H1 (cell line): ENCODE measurements at regions not wholly inside any gene's neighbourhood (a gene's known extent, or its start where the extent isn't known, plus 50 kb on each side); places are given as distances from the start of the nearest gene placed in this dataset.
A peak's percentile ranks its signal among the peaks of the same experiment; 100 is the strongest.

Source experiments
- CTCF ChIA-PET: fragments of 300-600 bp; sonication (Branson Sonifier 250); formaldehyde crosslinking; loops from one replicate; lab custom pipeline; 2021; ENCODE audit not compliant: partially characterized antibody; lab: Charles Lee
- POLR2A ChIA-PET: fragments of 300-600 bp; sonication (Branson Sonifier 250); formaldehyde crosslinking; loops from one replicate; lab custom pipeline; 2021; ENCODE audit warnings: inconsistent platforms; ENCODE audit not compliant: partially characterized antibody; lab: Charles Lee
- DNase-seq, 2 experiments: peaks; one replicate each; pipeline versions ENCODE4 v3.0.0 to v3.0.0-alpha.2; 2010 to 2022; ENCODE audit warnings: low spot score in 2 of 2, low read depth in 1 of 2, mixed read lengths in 1 of 2
- FAIRE-seq: peaks from 2 replicates; lab custom pipeline; 2011; peaks lifted over from hg19 to GRCh38; lab: Jason Lieb, UNC
- H2AFZ ChIP-seq: 2 replicates; pipeline ENCODE4 v1.8.1; 2012; ENCODE audit warnings: low read length, inconsistent platforms
- H2AK5ac ChIP-seq: 2 replicates; pipeline ENCODE4 v1.6.1; 2013; ENCODE audit warnings: low read depth, low read length
- H2BK120ac ChIP-seq: replicated peaks from 2 replicates; pipeline ENCODE3; 2013; ENCODE audit warnings: low read depth, low read length, inconsistent platforms
- H2BK12ac ChIP-seq: 2 replicates; pipeline ENCODE4 v1.6.1; 2013; ENCODE audit warnings: low read depth, low read length
- H2BK15ac ChIP-seq: 2 replicates; pipeline ENCODE4 v1.6.1; 2013; ENCODE audit warnings: low read length
- H2BK20ac ChIP-seq: 2 replicates; pipeline ENCODE4 v1.6.1; 2013; ENCODE audit warnings: low read length
- H2BK5ac ChIP-seq: 2 replicates; pipeline ENCODE4 v1.6.1; 2013; ENCODE audit warnings: low read depth, low read length
- H3K14ac ChIP-seq: 2 replicates; pipeline ENCODE4 v1.6.1; 2013; ENCODE audit warnings: inconsistent platforms; ENCODE audit not compliant: insufficient read length
- H3K18ac ChIP-seq: 2 replicates; pipeline ENCODE4 v1.6.1; 2013; ENCODE audit warnings: low read length; ENCODE audit errors: extremely low read depth
- H3K23ac ChIP-seq: 2 replicates; pipeline ENCODE4 v1.6.1; 2013; ENCODE audit warnings: inconsistent platforms; ENCODE audit not compliant: insufficient read length
- H3K23me2 ChIP-seq: 2 replicates; pipeline ENCODE4 v1.6.1; 2013; ENCODE audit warnings: low read depth, low read length
- H3K27ac ChIP-seq: 2 replicates; pipeline ENCODE4 v1.6.1; 2011; ENCODE audit warnings: low read depth, low read length, inconsistent platforms
- H3K27me3 ChIP-seq, 4 experiments: replicated peaks in 1 of 4; 1 replicate in 1 of 4; 2 replicates in 3 of 4; pipeline versions ENCODE4 v1.6.1 to v1.8.1; 2011 to 2013; ENCODE audit warnings: low read length in 3 of 4, mild to moderate bottlenecking in 3 of 4, inconsistent platforms in 2 of 4, mixed read lengths in 2 of 4, moderate library complexity in 1 of 4; ENCODE audit not compliant: control insufficient read depth in 3 of 4, insufficient read depth in 3 of 4; ENCODE audit errors: extremely low read depth in 1 of 4
- H3K36me3 ChIP-seq, 4 experiments: 2 replicates each; pipeline versions ENCODE4 v1.6.1 to v1.8.1; 2011 to 2013; ENCODE audit warnings: mild to moderate bottlenecking in 4 of 4, low read length in 3 of 4, moderate library complexity in 2 of 4, control low read depth in 1 of 4, inconsistent platforms in 1 of 4; ENCODE audit not compliant: insufficient read depth in 4 of 4, control insufficient read depth in 2 of 4
- H3K4ac ChIP-seq: replicated peaks from 2 replicates; pipeline ENCODE3; 2013; ENCODE audit warnings: low read length, low read depth, mixed read lengths, inconsistent platforms; ENCODE audit not compliant: insufficient read length
- H3K4me1 ChIP-seq, 4 experiments: replicated peaks in 1 of 4; 1 replicate in 1 of 4; 2 replicates in 3 of 4; pipeline versions ENCODE4 v1.6.1 to v1.8.1; 2011 to 2013; ENCODE audit warnings: low read length in 3 of 4, inconsistent platforms in 2 of 4, mixed read lengths in 1 of 4; ENCODE audit not compliant: insufficient read depth in 4 of 4, control insufficient read depth in 3 of 4
- H3K4me2 ChIP-seq, 2 experiments: 2 replicates each; pipeline versions ENCODE4 v1.6.1 to v1.8.1; 2011 to 2013; ENCODE audit warnings: low read depth in 2 of 2, low read length in 2 of 2, control low read depth in 1 of 2, inconsistent platforms in 1 of 2, mild to moderate bottlenecking in 1 of 2; ENCODE audit not compliant: insufficient read depth in 1 of 2
- H3K4me3 ChIP-seq, 4 experiments: fragments of 200-600, 300-600 bp in 1 of 4; sonication (generic), shearing (Covaris generic), sonication (Bioruptor Twin) in 1 of 4; 2 replicates each; pipeline versions ENCODE4 v1.5.1 to v1.8.1; 2011 to 2016; ENCODE audit warnings: low read length in 4 of 4, low read depth in 3 of 4, control low read depth in 2 of 4, inconsistent platforms in 2 of 4, mild to moderate bottlenecking in 2 of 4, mixed read lengths in 1 of 4, moderate library complexity in 1 of 4; ENCODE audit not compliant: insufficient read depth in 2 of 4; ENCODE audit errors: extremely low read depth in 1 of 4
- H3K56ac ChIP-seq: replicated peaks from 2 replicates; pipeline ENCODE3; 2013; ENCODE audit warnings: low read depth, mild to moderate bottlenecking, mixed read lengths, low read length, inconsistent platforms; ENCODE audit not compliant: insufficient read length
- H3K79me1 ChIP-seq: 2 replicates; pipeline ENCODE4 v1.6.1; 2013; ENCODE audit warnings: low read depth, low read length, control low read depth
- H3K79me2 ChIP-seq, 2 experiments: 2 replicates each; pipeline versions ENCODE4 v1.6.1 to v1.8.1; 2012 to 2013; ENCODE audit warnings: low read length in 2 of 2, mild to moderate bottlenecking in 2 of 2, inconsistent platforms in 1 of 2; ENCODE audit not compliant: insufficient read depth in 2 of 2, control insufficient read depth in 1 of 2
- H3K9ac ChIP-seq, 4 experiments: replicated peaks in 1 of 4; 1 replicate in 1 of 4; 2 replicates in 3 of 4; pipeline versions ENCODE4 v1.6.1 to v1.8.1; 2011 to 2013; ENCODE audit warnings: low read depth in 3 of 4, low read length in 3 of 4, control low read depth in 2 of 4, mild to moderate bottlenecking in 2 of 4, moderate library complexity in 2 of 4, inconsistent platforms in 1 of 4; ENCODE audit errors: extremely low read depth in 1 of 4
- H3K9me3 ChIP-seq, 2 experiments: 2 replicates each; pipeline versions ENCODE4 v1.6.1 to v1.8.1; 2012 to 2013; ENCODE audit warnings: mild to moderate bottlenecking in 2 of 2, moderate library complexity in 2 of 2, control low read depth in 1 of 2, inconsistent platforms in 1 of 2, low read depth in 1 of 2, low read length in 1 of 2, mixed read lengths in 1 of 2; ENCODE audit not compliant: insufficient read depth in 2 of 2
- H4K20me1 ChIP-seq, 2 experiments: replicated peaks in 1 of 2; 2 replicates each; pipeline versions ENCODE3 to v1.8.1; 2011 to 2013; ENCODE audit warnings: inconsistent platforms in 2 of 2, low read length in 2 of 2, mild to moderate bottlenecking in 1 of 2; ENCODE audit not compliant: insufficient read depth in 2 of 2, control insufficient read depth in 1 of 2
- H4K5ac ChIP-seq: 2 replicates; pipeline ENCODE4 v1.6.1; 2013; ENCODE audit warnings: low read length, low read depth, mixed read lengths, inconsistent platforms; ENCODE audit not compliant: insufficient read length
- H4K8ac ChIP-seq: 2 replicates; pipeline ENCODE4 v1.8.0; 2013; ENCODE audit warnings: mild to moderate bottlenecking, moderate library complexity, low read length, inconsistent platforms; ENCODE audit not compliant: insufficient read depth; ENCODE audit errors: extremely low read depth
- H4K91ac ChIP-seq: replicated peaks from 2 replicates; pipeline ENCODE3; 2013; ENCODE audit warnings: low read length, mixed read lengths, inconsistent platforms; ENCODE audit not compliant: insufficient read length
- CREB1 ChIP-seq: IDR thresholded peaks from 2 replicates; pipeline ENCODE4 v1.6.1; 2012; ENCODE audit warnings: inconsistent platforms
- EGR1 ChIP-seq: IDR thresholded peaks from 2 replicates; pipeline ENCODE4 v1.6.1; 2011; ENCODE audit warnings: low read depth, low read length, borderline replicate concordance
- GTF2F1 ChIP-seq: IDR thresholded peaks from 2 replicates; pipeline ENCODE4 v1.6.1; 2012; ENCODE audit warnings: low read depth, low read length, improper control_type of control experiment, borderline replicate concordance
- HDAC2 ChIP-seq, 2 experiments: fragments of 300-600 bp in 1 of 2; sonication (generic) in 1 of 2; IDR thresholded peaks; 2 replicates each; pipeline ENCODE4 v1.6.1; 2011 to 2012; ENCODE audit warnings: low read depth in 2 of 2, low read length in 2 of 2, mild to moderate bottlenecking in 2 of 2, moderate library complexity in 2 of 2, borderline replicate concordance in 1 of 2, inconsistent platforms in 1 of 2
- RAD21 ChIP-seq, 2 experiments: IDR thresholded peaks in 1 of 2; conservative IDR thresholded peaks in 1 of 2; 2 replicates each; pipeline ENCODE4 v1.6.1; 2011; ENCODE audit warnings: low read depth in 2 of 2, low read length in 2 of 2, improper control_type of control experiment in 1 of 2, inconsistent platforms in 1 of 2, mild to moderate bottlenecking in 1 of 2, moderate library complexity in 1 of 2
- RBBP5 ChIP-seq: IDR thresholded peaks from 2 replicates; pipeline ENCODE4 v1.7.1; 2012; ENCODE audit warnings: low read depth, mild to moderate bottlenecking, inconsistent platforms, low read length, moderate library complexity, borderline replicate concordance
- RFX5 ChIP-seq: IDR thresholded peaks from 2 replicates; pipeline ENCODE4 v1.6.1; 2011; ENCODE audit warnings: low read depth, low read length, improper control_type of control experiment, borderline replicate concordance
- SIN3A ChIP-seq, 2 experiments: IDR thresholded peaks in 1 of 2; conservative IDR thresholded peaks in 1 of 2; 2 replicates each; pipeline ENCODE4 v1.6.1; 2011 to 2012; ENCODE audit warnings: low read length in 2 of 2, improper control_type of control experiment in 1 of 2, low read depth in 1 of 2, mild to moderate bottlenecking in 1 of 2
- TBP ChIP-seq: IDR thresholded peaks from 2 replicates; pipeline ENCODE4 v1.6.1; 2011; ENCODE audit warnings: low read depth, low read length, improper control_type of control experiment
- TCF12 ChIP-seq: IDR thresholded peaks from 2 replicates; pipeline ENCODE4 v1.6.1; 2011; ENCODE audit warnings: low read depth, mild to moderate bottlenecking, low read length
- WGBS, 2 experiments: shearing (Covaris generic) in 1 of 2; methylation state at CpG; one replicate each; pipeline versions ENCODE4 v1.1.6 to v1.1.7; 2013 to 2015; ENCODE audit warnings: low lambda C conversion rate in 2 of 2, mixed read lengths in 2 of 2, inconsistent platforms in 1 of 2, low coverage in 1 of 2, missing lambda C conversion rate in 1 of 2; ENCODE audit not compliant: insufficient replicate concordance in 2 of 2, insufficient coverage in 1 of 2, insufficient read length in 1 of 2; ENCODE audit errors: extremely low coverage in 1 of 2, missing lambda C conversion rate in 1 of 2; 5-methylcytosine and 5-hydroxymethylcytosine counted together

DNA sequence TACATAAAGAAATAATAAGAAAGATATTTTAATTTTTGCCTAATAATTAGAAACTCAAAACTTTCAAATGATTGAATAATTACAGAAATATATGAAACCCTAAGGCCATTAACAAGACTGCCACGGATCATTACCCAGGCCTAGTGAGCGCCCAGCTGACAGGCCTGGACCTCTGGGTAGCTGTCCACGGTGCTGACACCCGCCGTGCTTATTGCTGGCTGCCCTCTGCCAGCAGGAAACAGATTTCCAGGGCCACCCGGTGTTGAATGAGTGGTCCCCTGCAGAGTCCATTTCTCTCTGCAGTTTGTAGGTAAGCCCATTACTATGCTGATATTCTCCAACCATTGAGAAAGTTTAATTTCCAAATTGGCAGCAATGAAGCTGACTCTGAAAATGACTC, 254.4 kb upstream of the GJB5 start:
- 41% methylated on average over 6 of the region's 6 CpGs; no CpG with 5 or more reads in 1 of the 2 experiments for WGBS, 2 experiments
- Histone ChIP-seq H4K8ac (no peak overlapping the region), H2BK15ac (no peak overlapping the region), H4K5ac (no peak overlapping the region), H3K79me2 (no peaks in the 10 kb centered on the region), H3K27ac (no peak overlapping the region), H2BK20ac (no peak overlapping the region), H3K4me1 (0 out of 7 replicates have a peak, but pooled peaks cover 0 to 2% (median 0%) of the 10 kb centered on the region in 4 experiments), H3K4me3 (no peak overlapping the region), H2BK120ac (no peak overlapping the region), H2BK5ac (no peak overlapping the region), H4K91ac (no peak overlapping the region), H3K56ac (no peak overlapping the region), H3K23ac (no peak overlapping the region), H3K27me3 (no peaks in the 10 kb centered on the region), H2AFZ (no peak overlapping the region), H2AK5ac (no peak overlapping the region), H3K4ac (no peak overlapping the region), H4K20me1 (no peaks in the 10 kb centered on the region), H3K79me1 (no peaks in the 10 kb centered on the region), H3K4me2 (no peak overlapping the region), H3K36me3 (no peaks in the 10 kb centered on the region), H3K9ac (no peak overlapping the region), H3K23me2 (peaks cover 2% of the 10 kb centered on the region; the same call in 1 of the 2 replicates), H2BK12ac (no peak overlapping the region), H3K14ac (no peak overlapping the region), H3K18ac (no peak overlapping the region), H3K9me3 (no peaks in the 10 kb centered on the region)
- ChIA-PET POLR2A (no interaction called here), CTCF (interaction anchor here (0.8 to 1.8 kb wide), 3 partner anchors 38 to 96 kb away, joined by 3 to 4 read pairs (median 3); no protein-coding TSS in a partner anchor)
- FAIRE-seq (no peak), DNase-seq (peak in 1 of 2 experiments; percentile 78)
- no peak for TF ChIP-seq EGR1
- no peak for TF ChIP-seq GTF2F1
- no peak for TF ChIP-seq CREB1
- peak in 1 of 2 experiments; percentile 3; a peak in 1 of 4 replicates for TF ChIP-seq RAD21 (IDR thresholded peaks at IDR 0.05 in 1 of 2, conservative IDR thresholded peaks at IDR 0.05 in 1 of 2; ENCODE audit: low read depth in 2 of 2, low read length in 2 of 2)
- no peak for TF ChIP-seq RFX5
- no peak for TF ChIP-seq RBBP5
- peak; percentile 95 to 96; a peak in 3 of 4 replicates for TF ChIP-seq SIN3A (conservative IDR thresholded peaks at IDR 0.05 in 1 of 2, IDR thresholded peaks at IDR 0.05 in 1 of 2; ENCODE audit: low read depth in 1 of 2, low read length in 2 of 2)
- TF ChIP-seq TBP, result no peak
- TF ChIP-seq HDAC2 (IDR thresholded peaks at IDR 0.05; ENCODE audit: borderline replicate concordance in 1 of 2, low read depth in 2 of 2, low read length in 2 of 2), result 0 out of 4 replicates have a peak, but pooled peaks of 1 of the 2 experiments have one; percentile 80
- TF ChIP-seq TCF12, result no peak
